Esophagus squamous epithelium (tissue), 5 donors: ENCODE measurements at regions not wholly inside any gene's neighbourhood (a gene's known extent, or its start where the extent isn't known, plus 50 kb on each side); places are given as distances from the start of the nearest gene placed in this dataset.

Source experiments
- DNase-seq: peaks from one replicate; lab custom pipeline; 2025; lab: John Stamatoyannopoulos, UW
- H3K27ac ChIP-seq, 4 donors: fragments of 200-600 bp; sonication (generic); one replicate each; pipeline ENCODE4 v1.5.1; 2016 to 2019; ENCODE audit warnings: mild to moderate bottlenecking in 1 of 4
- H3K27me3 ChIP-seq, 4 donors: fragments of 200-600 bp; sonication (generic); 1 replicate in 3 of 4; 2 replicates in 1 of 4; pipeline versions ENCODE4 v1.5.1 to v1.6.0; 2017 to 2021; ENCODE audit warnings: antibody characterized with exemption in 1 of 4
- H3K36me3 ChIP-seq, 3 donors: fragments of 200-600 bp; sonication (generic); one replicate each; pipeline ENCODE4 v1.5.1; 2016 to 2019
- H3K4me1 ChIP-seq, 3 donors: fragments of 200-600 bp; sonication (generic); one replicate each; pipeline ENCODE4 v1.5.1; 2017 to 2019
- H3K4me3 ChIP-seq, 4 donors: fragments of 200-600 bp; sonication (generic); 1 replicate in 3 of 4; 2 replicates in 1 of 4; pipeline ENCODE4 v1.5.1; 2016 to 2019; ENCODE audit warnings: mild to moderate bottlenecking in 2 of 4, moderate library complexity in 1 of 4
- H3K9me3 ChIP-seq, 3 donors: fragments of 200-600 bp; sonication (generic); one replicate each; pipeline ENCODE4 v1.5.1; 2016 to 2019
- CTCF ChIP-seq, 6 experiments: fragments of 450-650 bp in 4 of 6; fragments of 200-600 bp in 2 of 6; sonication (generic) in 2 of 6; IDR thresholded peaks; one replicate each; pipeline ENCODE4 v1.5.1; 2016 to 2019; ENCODE audit warnings: antibody characterized with exemption in 6 of 6, mild to moderate bottlenecking in 4 of 6, moderate library complexity in 4 of 6
- POLR2A ChIP-seq, 4 donors: fragments of 450-650 bp; IDR thresholded peaks; one replicate each; pipeline ENCODE4 v1.6.1; 2017; ENCODE audit warnings: antibody characterized with exemption in 4 of 4, mild to moderate bottlenecking in 4 of 4, moderate library complexity in 3 of 4
- WGBS, 2 donors: methylation state at CpG; one replicate each; pipeline ENCODE4 v1.1.5; 2018; 5-methylcytosine and 5-hydroxymethylcytosine counted together
- intact Hi-C: fragments of 100-400 bp; cut with DNase I; formaldehyde crosslinking; loops from one replicate; pipeline ENCODE4 v1.15.0; 2022
- donor health status: DM: yes; HTN: yes; CAD: no.

- no peaks in the 10 kb centered on the region for H3K27me3 ChIP-seq
- H3K27ac ChIP-seq: no peak overlapping the region
- TF ChIP-seq CTCF (IDR thresholded peaks at IDR 0.05) (no peak), POLR2A (IDR thresholded peaks at IDR 0.05) (no peak)
- DNase-seq: no peak
- intact Hi-C loops: no loop called here
- H3K9me3 ChIP-seq: no peaks in the 10 kb centered on the region
- no peaks in the 10 kb centered on the region for H3K4me1 ChIP-seq
- H3K36me3 ChIP-seq: no peaks in the 10 kb centered on the region
- H3K4me3 ChIP-seq: no peak overlapping the region
Measured at GRCh38 chr2:168394262-168394661, 61.8 kb upstream of the CERS6 start.

GRCh38 chr2:168396131-168396530 is 59.9 kb upstream of the CERS6 start:
- intact Hi-C loops: no loop called here
- 20 to 35% methylated on average over 2 of the region's 2 CpGs for WGBS, 2 donors
- Histone ChIP-seq H3K27me3 (no peaks in the 10 kb centered on the region), H3K9me3 (no peaks in the 10 kb centered on the region), H3K4me3 (no peak overlapping the region), H3K27ac (no peak overlapping the region), H3K4me1 (no peaks in the 10 kb centered on the region), H3K36me3 (no peaks in the 10 kb centered on the region)
- no peak for TF ChIP-seq POLR2A (IDR thresholded peaks at IDR 0.05)
- no peak for TF ChIP-seq CTCF (IDR thresholded peaks at IDR 0.05)
- DNase-seq: no peak

GRCh38 chr2:168397629-168398028 is 58.4 kb upstream of the CERS6 start:
- no peaks in the 10 kb centered on the region for H3K9me3 ChIP-seq
- H3K36me3 ChIP-seq: no peaks in the 10 kb centered on the region
- no peaks in the 10 kb centered on the region for H3K27me3 ChIP-seq
- DNase-seq: no peak
- TF ChIP-seq POLR2A (IDR thresholded peaks at IDR 0.05): no peak
- no peak for TF ChIP-seq CTCF (IDR thresholded peaks at IDR 0.05)
- H3K27ac ChIP-seq: no peak overlapping the region
- 84 to 90% methylated on average over 2 of the region's 2 CpGs for WGBS, 2 donors
- no peaks in the 10 kb centered on the region for H3K4me1 ChIP-seq
- intact Hi-C loops: no loop called here
- no peak overlapping the region for H3K4me3 ChIP-seq

- TF ChIP-seq CTCF (IDR thresholded peaks at IDR 0.05) (no peak), POLR2A (IDR thresholded peaks at IDR 0.05) (no peak)
- no peaks in the 10 kb centered on the region for H3K9me3 ChIP-seq
- H3K4me3 ChIP-seq: no peak overlapping the region
- intact Hi-C loops: no loop called here
- no peaks in the 10 kb centered on the region for H3K4me1 ChIP-seq
- WGBS, 2 donors: 69 to 74% methylated on average over 3 of the region's 4 CpGs
- no peak overlapping the region for H3K27ac ChIP-seq
- no peak for DNase-seq
- H3K27me3 ChIP-seq: no peaks in the 10 kb centered on the region
- no peaks in the 10 kb centered on the region for H3K36me3 ChIP-seq
Measured at GRCh38 chr2:168401048-168401556, 55.0 kb upstream of the CERS6 start.

GRCh38 chr2:168401771-168402170 is 54.3 kb upstream of the CERS6 start:
- TF ChIP-seq POLR2A (IDR thresholded peaks at IDR 0.05) (no peak), CTCF (IDR thresholded peaks at IDR 0.05) (no peak)
- Histone ChIP-seq H3K4me1 (no peaks in the 10 kb centered on the region), H3K9me3 (no peaks in the 10 kb centered on the region), H3K27me3 (no peaks in the 10 kb centered on the region), H3K27ac (no peak overlapping the region), H3K4me3 (no peak overlapping the region), H3K36me3 (no peaks in the 10 kb centered on the region)
- no peak for DNase-seq
- intact Hi-C loops: no loop called here
- WGBS, 2 donors: 78 to 86% methylated on average over 1 of the region's 1 CpG
